Common myeloid progenitor, CD34-positive (primary cell): ENCODE measurements at regions not wholly inside any gene's neighbourhood (a gene's known extent, or its start where the extent isn't known, plus 50 kb on each side); places are given as distances from the start of the nearest gene placed in this dataset.

ENCODE experiments used
- CTCF ChIA-PET: fragments of 350-600 bp; sonication (Branson Sonifier 250); formaldehyde crosslinking; loops from one replicate; lab custom pipeline; 2021; ENCODE audit warnings: antibody characterized with exemption; lab: Charles Lee
- POLR2A ChIA-PET: fragments of 350-600 bp; sonication (Branson Sonifier 250); formaldehyde crosslinking; loops from one replicate; lab custom pipeline; 2021; ENCODE audit warnings: antibody characterized with exemption; lab: Charles Lee
- DNase-seq, 3 donors: peaks; one replicate each; pipeline versions ENCODE4 v3.0.0 to v3.0.0-alpha.2; 2013
- H3K27ac ChIP-seq, 2 experiments: 1 replicate in 1 of 2; 2 replicates in 1 of 2; pipeline ENCODE4 v1.7.0; 2013; ENCODE audit warnings: inconsistent platforms in 2 of 2, low read length in 2 of 2, mild to moderate bottlenecking in 2 of 2, low read depth in 1 of 2, moderate library complexity in 1 of 2; ENCODE audit not compliant: severe bottlenecking in 2 of 2, insufficient read depth in 1 of 2, poor library complexity in 1 of 2
- H3K27me3 ChIP-seq, 5 experiments: replicated peaks in 2 of 5; 1 replicate in 3 of 5; 2 replicates in 2 of 5; pipeline versions ENCODE4 v1.6.1 to v1.7.0; 2013; ENCODE audit warnings: low read length in 4 of 5, mild to moderate bottlenecking in 2 of 5, moderate library complexity in 2 of 5, inconsistent platforms in 1 of 5; ENCODE audit not compliant: insufficient read depth in 5 of 5, control insufficient read depth in 4 of 5
- H3K36me3 ChIP-seq, 4 experiments: 1 replicate in 2 of 4; 2 replicates in 2 of 4; pipeline versions ENCODE4 v1.6.1 to v1.7.0; 2013; ENCODE audit warnings: low read length in 3 of 4, control low read depth in 1 of 4, mild to moderate bottlenecking in 1 of 4; ENCODE audit not compliant: control insufficient read depth in 4 of 4, insufficient read depth in 4 of 4
- H3K4me1 ChIP-seq, 4 experiments: 1 replicate in 3 of 4; 2 replicates in 1 of 4; pipeline versions ENCODE4 v1.6.1 to v1.7.1; 2013; ENCODE audit warnings: low read length in 3 of 4, mild to moderate bottlenecking in 3 of 4, control low read depth in 1 of 4, inconsistent platforms in 1 of 4, moderate library complexity in 1 of 4; ENCODE audit not compliant: control insufficient read depth in 4 of 4, insufficient read depth in 4 of 4; ENCODE audit errors: control extremely low read depth in 1 of 4
- H3K4me3 ChIP-seq, 7 experiments: 1 replicate in 4 of 7; 2 replicates in 3 of 7; pipeline versions ENCODE4 v1.5.1 to v1.7.0; 2013; ENCODE audit warnings: mild to moderate bottlenecking in 7 of 7, low read length in 6 of 7, moderate library complexity in 6 of 7, inconsistent platforms in 2 of 7, low read depth in 2 of 7, control low read depth in 1 of 7; ENCODE audit not compliant: insufficient read depth in 4 of 7, control insufficient read depth in 1 of 7; ENCODE audit errors: extremely low read depth in 1 of 7
- H3K9me3 ChIP-seq, 5 experiments: 1 replicate in 4 of 5; 2 replicates in 1 of 5; pipeline versions ENCODE4 v1.6.1 to v1.7.1; 2013; ENCODE audit warnings: low read length in 4 of 5, mild to moderate bottlenecking in 2 of 5, inconsistent platforms in 1 of 5, low read depth in 1 of 5, moderate library complexity in 1 of 5; ENCODE audit not compliant: control insufficient read depth in 4 of 5, insufficient read depth in 2 of 5; ENCODE audit errors: control extremely low read depth in 1 of 5
- whole genome bisulfite sequencing: methylation state at CpG from one replicate; pipeline ENCODE4 v1.1.5; 2013; ENCODE audit not compliant: insufficient coverage; 5-methylcytosine and 5-hydroxymethylcytosine counted together

- POLR2A ChIA-PET, result no interaction called here
- Histone ChIP-seq H3K27me3 (peaks cover 0 to 20% (median 9%) of the 10 kb centered on the region in 5 experiments), H3K4me1 (no peaks in the 10 kb centered on the region), H3K9me3 (no peaks in the 10 kb centered on the region), H3K27ac (no peak overlapping the region), H3K36me3 (no peaks in the 10 kb centered on the region), H3K4me3 (no peak overlapping the region)
- 7% methylated on average over 4 of the region's 6 CpGs for WGBS
- DNase-seq, result no peak
- CTCF ChIA-PET, result interaction anchor here (0.8 kb wide), 1 partner anchor 11 kb away, joined by 3 read pairs; no protein-coding TSS in a partner anchor
Observed at GRCh38 chr9:95742821-95743220, 132.7 kb upstream of the ERCC6L2 start.

GRCh38 chr9:95741631-95742030 is 133.9 kb upstream of the ERCC6L2 start:
- CTCF ChIA-PET, result no interaction called here
- POLR2A ChIA-PET, result no interaction called here
- no peaks in the 10 kb centered on the region for H3K4me1 ChIP-seq
- H3K27me3 ChIP-seq, result peaks cover 0 to 25% (median 9%) of the 10 kb centered on the region in 5 experiments
- no peak overlapping the region for H3K27ac ChIP-seq
- H3K4me3 ChIP-seq, result no peak overlapping the region
- 83% methylated on average over 1 of the region's 2 CpGs for WGBS
- H3K9me3 ChIP-seq, result no peaks in the 10 kb centered on the region
- no peak for DNase-seq
- no peaks in the 10 kb centered on the region for H3K36me3 ChIP-seq

- no peaks in the 10 kb centered on the region for H3K9me3 ChIP-seq
- POLR2A ChIA-PET, result no interaction called here
- H3K27ac ChIP-seq, result no peak overlapping the region
- CTCF ChIA-PET, result no interaction called here
- peaks cover 0 to 25% (median 9%) of the 10 kb centered on the region in 5 experiments for H3K27me3 ChIP-seq
- H3K4me3 ChIP-seq, result no peak overlapping the region
- H3K36me3 ChIP-seq, result no peaks in the 10 kb centered on the region
- WGBS, result 97% methylated on average over 7 of the region's 11 CpGs
- DNase-seq, result no peak
- no peaks in the 10 kb centered on the region for H3K4me1 ChIP-seq
Observed at GRCh38 chr9:95740217-95741004, 135.1 kb upstream of the ERCC6L2 start.

- 94% methylated on average over 7 of the region's 10 CpGs for WGBS
- Histone ChIP-seq H3K9me3 (no peaks in the 10 kb centered on the region), H3K27ac (no peak overlapping the region), H3K27me3 (peaks cover 0 to 29% (median 6%) of the 10 kb centered on the region in 5 experiments), H3K4me3 (no peak overlapping the region), H3K36me3 (no peaks in the 10 kb centered on the region), H3K4me1 (no peaks in the 10 kb centered on the region)
- ChIA-PET CTCF (no interaction called here), POLR2A (no interaction called here)
- DNase-seq, result no peak
Observed at GRCh38 chr9:95738438-95738837, 137.1 kb upstream of the ERCC6L2 start.

GRCh38 chr9:95736891-95737522 is 138.5 kb upstream of the ERCC6L2 start:
- Histone ChIP-seq H3K9me3 (no peaks in the 10 kb centered on the region), H3K36me3 (no peaks in the 10 kb centered on the region), H3K4me3 (no peak overlapping the region), H3K4me1 (no peaks in the 10 kb centered on the region), H3K27me3 (peaks cover 0 to 30% (median 5%) of the 10 kb centered on the region in 5 experiments), H3K27ac (no peak overlapping the region)
- WGBS, result 93% methylated on average over 14 of the region's 15 CpGs
- ChIA-PET POLR2A (no interaction called here), CTCF (interaction anchor here (0.6 to 1.7 kb wide), 3 partner anchors 16 to 20 kb away, joined by 3 read pairs; no protein-coding TSS in a partner anchor)
- DNase-seq, result no peak

- DNase-seq, result peak in 2 of 3 donors; percentile 5 to 8
- no peak overlapping the region for H3K27ac ChIP-seq
- no peaks in the 10 kb centered on the region for H3K36me3 ChIP-seq
- no peak overlapping the region for H3K4me3 ChIP-seq
- ChIA-PET POLR2A (interaction anchor here (0.8 kb wide), 1 partner anchor 157 kb away, joined by 3 read pairs; no protein-coding TSS in a partner anchor), CTCF (interaction anchor here (0.6 to 1.7 kb wide), 5 partner anchors 17 to 27 kb away, joined by 3 to 4 read pairs (median 3); no protein-coding TSS in a partner anchor)
- WGBS, result 100% methylated on average over 2 of the region's 5 CpGs
- no peaks in the 10 kb centered on the region for H3K4me1 ChIP-seq
- no peaks in the 10 kb centered on the region for H3K9me3 ChIP-seq
- peaks cover 0 to 27% (median 4%) of the 10 kb centered on the region in 5 experiments for H3K27me3 ChIP-seq
Observed at GRCh38 chr9:95736370-95736769, 139.1 kb upstream of the ERCC6L2 start.

GRCh38 chr9:95735701-95736100 is 139.8 kb upstream of the ERCC6L2 start:
- CTCF ChIA-PET, result interaction anchor here (0.9 to 1.7 kb wide), 3 partner anchors 22 to 28 kb away, joined by 3 to 4 read pairs (median 3); no protein-coding TSS in a partner anchor
- no peaks in the 10 kb centered on the region for H3K9me3 ChIP-seq
- no peaks in the 10 kb centered on the region for H3K4me1 ChIP-seq
- POLR2A ChIA-PET, result interaction anchor here (0.8 kb wide), 1 partner anchor 156 kb away, joined by 3 read pairs; no protein-coding TSS in a partner anchor
- 100% methylated on average over 1 of the region's 1 CpG for WGBS
- H3K4me3 ChIP-seq, result no peak overlapping the region
- DNase-seq, result no peak
- H3K27ac ChIP-seq, result no peak overlapping the region
- no peaks in the 10 kb centered on the region for H3K36me3 ChIP-seq
- H3K27me3 ChIP-seq, result peaks cover 0 to 30% (median 4%) of the 10 kb centered on the region in 5 experiments
